Prostate gland (tissue), 2 donors: ENCODE measurements at regions not wholly inside any gene's neighbourhood (a gene's known extent, or its start where the extent isn't known, plus 50 kb on each side); places are given as distances from the start of the nearest gene placed in this dataset.

Experiments
- POLR2AphosphoS5 ChIP-seq: sonication (generic); formaldehyde crosslinking; IDR thresholded peaks from one replicate; pipeline ENCODE4 v1.6.1; 2017; ENCODE audit warnings: antibody characterized with exemption
- TF ChIP-seq, protein P1 (sequence below), 4 experiments: fragments of 200-600 bp in 2 of 4; fragments of 450-650 bp in 2 of 4; sonication (generic) in 2 of 4; IDR thresholded peaks; 1 replicate in 3 of 4; 2 replicates in 1 of 4; pipeline ENCODE4 v1.5.1; 2016 to 2019; ENCODE audit warnings: antibody characterized with exemption in 4 of 4, mild to moderate bottlenecking in 2 of 4, moderate library complexity in 2 of 4

GRCh38 chr20:26216025-26216424 lies 519.4 kb upstream of the ZNF337 start:
- TF ChIP-seq, protein P1, sequence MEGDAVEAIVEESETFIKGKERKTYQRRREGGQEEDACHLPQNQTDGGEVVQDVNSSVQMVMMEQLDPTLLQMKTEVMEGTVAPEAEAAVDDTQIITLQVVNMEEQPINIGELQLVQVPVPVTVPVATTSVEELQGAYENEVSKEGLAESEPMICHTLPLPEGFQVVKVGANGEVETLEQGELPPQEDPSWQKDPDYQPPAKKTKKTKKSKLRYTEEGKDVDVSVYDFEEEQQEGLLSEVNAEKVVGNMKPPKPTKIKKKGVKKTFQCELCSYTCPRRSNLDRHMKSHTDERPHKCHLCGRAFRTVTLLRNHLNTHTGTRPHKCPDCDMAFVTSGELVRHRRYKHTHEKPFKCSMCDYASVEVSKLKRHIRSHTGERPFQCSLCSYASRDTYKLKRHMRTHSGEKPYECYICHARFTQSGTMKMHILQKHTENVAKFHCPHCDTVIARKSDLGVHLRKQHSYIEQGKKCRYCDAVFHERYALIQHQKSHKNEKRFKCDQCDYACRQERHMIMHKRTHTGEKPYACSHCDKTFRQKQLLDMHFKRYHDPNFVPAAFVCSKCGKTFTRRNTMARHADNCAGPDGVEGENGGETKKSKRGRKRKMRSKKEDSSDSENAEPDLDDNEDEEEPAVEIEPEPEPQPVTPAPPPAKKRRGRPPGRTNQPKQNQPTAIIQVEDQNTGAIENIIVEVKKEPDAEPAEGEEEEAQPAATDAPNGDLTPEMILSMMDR (IDR thresholded peaks at IDR 0.05) = no peak
- no peak for TF ChIP-seq POLR2AphosphoS5
